RWPE1 (cell line): ENCODE measurements at regions not wholly inside any gene's neighbourhood (a gene's known extent, or its start where the extent isn't known, plus 50 kb on each side); places are given as distances from the start of the nearest gene placed in this dataset.

Experiments
- CTCF ChIA-PET: fragments of 350-600 bp; sonication (Branson Sonifier 250); formaldehyde crosslinking; extraction: SDS; loops from one replicate; lab custom pipeline; 2021; lab: Yijun Ruan, JAX
- POLR2A ChIA-PET: fragments of 400-600 bp; formaldehyde crosslinking; extraction: SDS; loops from one replicate; lab custom pipeline; 2020; ENCODE audit warnings: antibody characterized with exemption; ENCODE audit not compliant: low non-redundant PET; lab: Yijun Ruan, JAX
- DNase-seq: peaks from one replicate; pipeline ENCODE4 v3.0.0; 2012; ENCODE audit warnings: low spot score
- H3K27ac ChIP-seq: fragments of 450-650 bp; 2 replicates; pipeline ENCODE4 v1.5.1; 2017
- CTCF ChIP-seq: fragments of 450-650 bp; conservative IDR thresholded peaks from 2 replicates; pipeline ENCODE4 v1.5.1; 2017; ENCODE audit warnings: low read depth, mild to moderate bottlenecking

- ChIA-PET CTCF (interaction anchor here (0.6 kb wide), 1 partner anchor 9 kb away, joined by 3 read pairs; no protein-coding TSS in a partner anchor), POLR2A (no interaction called here)
- H3K27ac ChIP-seq: no peak overlapping the region
- no peak for TF ChIP-seq CTCF
- DNase-seq: no peak
Measured at GRCh38 chr14:87732562-87732961, 260.4 kb downstream of the GALC start.

- ChIA-PET POLR2A (no interaction called here), CTCF (no interaction called here)
- no peak for TF ChIP-seq CTCF
- no peak for DNase-seq
- H3K27ac ChIP-seq: no peak overlapping the region
Measured at GRCh38 chr14:87725318-87725717, 267.7 kb downstream of the GALC start.

GRCh38 chr14:87712396-87713090 lies 280.4 kb downstream of the GALC start:
- ChIA-PET CTCF (no interaction called here), POLR2A (no interaction called here)
- no peak overlapping the region for H3K27ac ChIP-seq
- no peak for DNase-seq
- TF ChIP-seq CTCF: no peak

- CTCF ChIA-PET: no interaction called here
- DNase-seq: no peak
- no peak overlapping the region for H3K27ac ChIP-seq
- no peak for TF ChIP-seq CTCF
- POLR2A ChIA-PET: no interaction called here
Measured at GRCh38 chr14:87705439-87705896, 287.5 kb downstream of the GALC start.

- POLR2A ChIA-PET: no interaction called here
- TF ChIP-seq CTCF: no peak
- no peak overlapping the region for H3K27ac ChIP-seq
- CTCF ChIA-PET: no interaction called here
- peak; percentile 9 for DNase-seq
Measured at GRCh38 chr14:87698481-87698880, 294.5 kb downstream of the GALC start.

- ChIA-PET POLR2A (no interaction called here), CTCF (no interaction called here)
- no peak overlapping the region for H3K27ac ChIP-seq
- DNase-seq: no peak
- no peak for TF ChIP-seq CTCF
Measured at GRCh38 chr14:87696485-87696884, 296.5 kb downstream of the GALC start.
